GM12878 (cell line): ENCODE measurements at regions not wholly inside any gene's neighbourhood (a gene's known extent, or its start where the extent isn't known, plus 50 kb on each side); places are given as distances from the start of the nearest gene placed in this dataset.
A peak's percentile ranks its signal among the peaks of the same experiment; 100 is the strongest.

Experiments
- ATAC-seq: fragments of 200-7000 bp; cut with Tn5 transposase; 3 replicates; pipeline ENCODE4 v1.9.1; 2020; ENCODE audit warnings: mild to moderate bottlenecking, moderate library complexity
- BruUV-seq: library from RNA; stranded (reverse); fragments of 400-500 nt; replicated peaks from 2 replicates; lab custom pipeline; 2021; lab: Mats Ljungman, UMichigan
- CTCF ChIA-PET: fragments of 300-600 bp; sonication (Branson Sonifier 250); formaldehyde crosslinking; extraction: SDS; loops from one replicate; lab custom pipeline; 2021; ENCODE audit warnings: inconsistent platforms; lab: Yijun Ruan, JAX
- POLR2A ChIA-PET: fragments of 350-600 bp; formaldehyde crosslinking; extraction: SDS; loops from one replicate; lab custom pipeline; 2021; ENCODE audit warnings: inconsistent platforms; lab: Charles Lee
- RAD21 ChIA-PET: fragments of 300-600 bp; sonication (Branson Sonifier 250); formaldehyde crosslinking; loops from one replicate; lab custom pipeline; 2023; ENCODE audit warnings: antibody characterized with exemption; ENCODE audit not compliant: unreplicated experiment; lab: Charles Lee
- SMC1A ChIA-PET: fragments of 300-600 bp; sonication (Branson Sonifier 250); formaldehyde crosslinking; loops from one replicate; lab custom pipeline; 2023; ENCODE audit not compliant: unreplicated experiment, uncharacterized antibody; lab: Charles Lee
- DNase-seq: peaks from one replicate; pipeline ENCODE4 v3.0.0-alpha.2; 2011; ENCODE audit warnings: low read depth, low spot score
- FAIRE-seq: peaks from 3 replicates; lab custom pipeline; 2011; peaks lifted over from hg19 to GRCh38; lab: Jason Lieb, UNC
- H2AFZ ChIP-seq: 2 replicates; pipeline ENCODE4 v1.6.0; 2011; ENCODE audit warnings: low read depth, low read length, control low read depth; ENCODE audit not compliant: control insufficient read depth
- H3K27ac ChIP-seq: 2 replicates; pipeline ENCODE4 v1.5.1; 2011; ENCODE audit warnings: control low read depth; ENCODE audit not compliant: control insufficient read depth, insufficient read depth
- H3K27me3 ChIP-seq, 2 experiments: replicated peaks in 1 of 2; 2 replicates each; pipeline versions ENCODE4 v1.6.0 to v1.6.1; 2011; ENCODE audit warnings: low read length in 1 of 2; ENCODE audit not compliant: control insufficient read depth in 2 of 2, insufficient read depth in 2 of 2
- H3K36me3 ChIP-seq, 2 experiments: 2 replicates each; pipeline ENCODE4 v1.5.1; 2011; ENCODE audit warnings: low read length in 1 of 2; ENCODE audit not compliant: control insufficient read depth in 2 of 2, insufficient read depth in 2 of 2
- H3K4me1 ChIP-seq: 2 replicates; pipeline ENCODE4 v1.6.1; 2011; ENCODE audit warnings: mild to moderate bottlenecking, low read length, moderate library complexity, mixed read lengths; ENCODE audit not compliant: control insufficient read depth, insufficient read depth
- H3K4me2 ChIP-seq: 2 replicates; pipeline ENCODE4 v1.6.0; 2011; ENCODE audit warnings: control low read depth; ENCODE audit not compliant: control insufficient read depth, insufficient read depth
- H3K4me3 ChIP-seq: fragments of 200-600 bp; sonication (generic); 2 replicates; pipeline ENCODE4 v1.5.1; 2016
- H3K79me2 ChIP-seq: 2 replicates; pipeline ENCODE4 v1.6.0; 2011; ENCODE audit warnings: low read length; ENCODE audit not compliant: control insufficient read depth, insufficient read depth
- H3K9ac ChIP-seq: 2 replicates; pipeline ENCODE4 v1.8.0; 2011; ENCODE audit warnings: low read length, control low read depth, mixed read lengths; ENCODE audit not compliant: control insufficient read depth, insufficient read depth
- H3K9me3 ChIP-seq: replicated peaks from 3 replicates; pipeline ENCODE4 v1.5.1; 2011; ENCODE audit warnings: mild to moderate bottlenecking, low read length; ENCODE audit not compliant: control insufficient read depth, insufficient read depth
- H4K20me1 ChIP-seq: 2 replicates; pipeline ENCODE4 v1.6.0; 2011; ENCODE audit not compliant: control insufficient read depth, insufficient read depth
- BACH1 ChIP-seq: fragments of 450-650 bp; IDR thresholded peaks from 2 replicates; pipeline ENCODE4 v1.6.1; 2017; ENCODE audit warnings: mild to moderate bottlenecking, borderline replicate concordance
- CBFB ChIP-seq: IDR thresholded peaks from 2 replicates; pipeline ENCODE4 v1.6.1; 2016; ENCODE audit warnings: antibody characterized with exemption, low read depth
- EP300 ChIP-seq, 2 experiments: fragments of 150-350 bp in 1 of 2; IDR thresholded peaks; 2 replicates each; pipeline ENCODE4 v1.6.1; 2011 to 2012; ENCODE audit warnings: low read depth in 2 of 2, low read length in 2 of 2, borderline replicate concordance in 1 of 2, improper control_type of control experiment in 1 of 2, inconsistent platforms in 1 of 2; ENCODE audit not compliant: control insufficient read depth in 1 of 2
- ESRRA ChIP-seq: IDR thresholded peaks from 2 replicates; pipeline ENCODE4 v1.6.1; 2012; ENCODE audit warnings: mild to moderate bottlenecking, low read length, improper control_type of control experiment
- GATAD2B ChIP-seq: fragments of 450-650 bp; conservative IDR thresholded peaks from 2 replicates; pipeline ENCODE4 v1.6.1; 2017; ENCODE audit warnings: low read depth, mild to moderate bottlenecking, moderate library complexity
- HDAC2 ChIP-seq: fragments of 200-600 bp; sonication (generic); IDR thresholded peaks from 2 replicates; pipeline ENCODE4 v1.6.1; 2017
- IKZF1 ChIP-seq: fragments of 450-650 bp; conservative IDR thresholded peaks from 2 replicates; pipeline ENCODE4 v1.6.1; 2017; ENCODE audit warnings: antibody characterized with exemption, mild to moderate bottlenecking
- IKZF2 ChIP-seq, 2 experiments: fragments of 450-650 bp; IDR thresholded peaks; 2 replicates each; pipeline ENCODE4 v1.6.1; 2017; ENCODE audit warnings: mild to moderate bottlenecking in 2 of 2, moderate library complexity in 2 of 2
- MEF2B ChIP-seq: fragments of 450-650 bp; IDR thresholded peaks from 2 replicates; pipeline ENCODE4 v1.6.1; 2018; ENCODE audit warnings: mild to moderate bottlenecking, moderate library complexity; ENCODE audit not compliant: partially characterized antibody, poor library complexity, severe bottlenecking
- MLLT1 ChIP-seq: fragments of 450-650 bp; IDR thresholded peaks from 2 replicates; pipeline ENCODE4 v1.6.1; 2016; ENCODE audit warnings: mild to moderate bottlenecking
- NBN ChIP-seq: fragments of 450-650 bp; IDR thresholded peaks from 2 replicates; pipeline ENCODE4 v1.6.1; 2016
- NR2C2 ChIP-seq: IDR thresholded peaks from 2 replicates; pipeline ENCODE4 v1.6.1; 2011; ENCODE audit warnings: borderline replicate concordance, low read depth; ENCODE audit not compliant: control insufficient read depth, insufficient read length
- PRDM15 ChIP-seq: fragments of 450-650 bp; formaldehyde crosslinking; IDR thresholded peaks from 2 replicates; pipeline ENCODE4 v1.4.0; 2020; ENCODE audit warnings: mild to moderate bottlenecking, moderate library complexity
- RELB ChIP-seq: fragments of 450-650 bp; IDR thresholded peaks from 2 replicates; pipeline ENCODE4 v1.6.1; 2017; ENCODE audit warnings: low read depth, mild to moderate bottlenecking, moderate library complexity
- SREBF1 ChIP-seq: IDR thresholded peaks from 2 replicates; pipeline ENCODE4 v1.6.1; 2012; ENCODE audit warnings: mild to moderate bottlenecking, low read length
- TCF3 ChIP-seq: IDR thresholded peaks from 2 replicates; pipeline ENCODE4 v1.6.1; 2012; ENCODE audit warnings: low read depth, mild to moderate bottlenecking, low read length, borderline replicate concordance; ENCODE audit not compliant: insufficient read depth
- ZNF274 ChIP-seq: IDR thresholded peaks from one replicate; pipeline ENCODE4 v1.8.0; 2011; ENCODE audit not compliant: insufficient read length, insufficient read depth
- WGBS: methylation state at CpG from one replicate; pipeline ENCODE4 v1.1.6; 2016; ENCODE audit warnings: low lambda C conversion rate; ENCODE audit not compliant: insufficient replicate concordance, insufficient coverage; ENCODE audit errors: missing lambda C conversion rate; 5-methylcytosine and 5-hydroxymethylcytosine counted together
- in situ Hi-C: fragments of 300-500 bp; cut with MboI; formaldehyde crosslinking; loops from 9 replicates; pipeline ENCODE4 v1.14.3; 2018; ENCODE audit warnings: mixed read lengths
- intact Hi-C: fragments of 100-400 bp; cut with micrococcal nuclease; formaldehyde crosslinking; loops from one replicate; pipeline ENCODE4 v1.14.2; 2022; ENCODE audit not compliant: unreplicated experiment

GRCh38 chr17:68182940-68183551 is 64.8 kb upstream of the AMZ2 start:
- H3K9ac ChIP-seq: peak overlapping the region; percentile 47; the same call in 1 of the 2 replicates
- peak overlapping the region; percentile 79 for H2AFZ ChIP-seq
- ChIA-PET SMC1A (interaction anchor here (0.6 to 8.8 kb wide), 12 partner anchors 9 to 316 kb away, joined by 3 to 60 read pairs (median 4); partner anchors contain the start of gene WIPI1), RAD21 (interaction anchor here (0.8 to 7.3 kb wide), 9 partner anchors 10 to 276 kb away, joined by 3 to 49 read pairs (median 6); partner anchors contain the start of genes AMZ2 and WIPI1), POLR2A (interaction anchor here (0.7 to 4.3 kb wide), 6 partner anchors 10 to 609 kb away, joined by 3 to 32 read pairs (median 5); partner anchors contain the start of genes AMZ2 and WIPI1), CTCF (interaction anchor here (0.6 to 8.2 kb wide), 7 partner anchors 9 to 65 kb away, joined by 4 to 90 read pairs (median 5); partner anchors contain the start of gene AMZ2)
- FAIRE-seq (peak; percentile 13), ATAC-seq (peak; percentile 59), DNase-seq (no peak)
- no peaks in the 10 kb centered on the region for H3K27me3 ChIP-seq
- WGBS: 19% methylated on average over 12 of the region's 12 CpGs
- peak overlapping the region; percentile 78 for H3K27ac ChIP-seq
- in situ Hi-C loops (loop anchor here (5.0 kb wide), 1 partner anchor 274 kb away; the partner anchor contains the start of gene WIPI1), intact Hi-C loops (loop anchor here (2.0 to 5.0 kb wide), 2 partner anchors 18 to 64 kb away; partner anchors contain the start of gene AMZ2)
- no peaks in the 10 kb centered on the region for H3K36me3 ChIP-seq
- H3K4me2 ChIP-seq: peak overlapping the region; percentile 52
- no peaks in the 10 kb centered on the region; the same call in 2 of the 3 replicates for H3K9me3 ChIP-seq
- no TSS peak for BruUV-seq
- H3K4me1 ChIP-seq: peaks cover 34% of the 10 kb centered on the region
- no peaks in the 10 kb centered on the region for H4K20me1 ChIP-seq
- H3K4me3 ChIP-seq: peak overlapping the region; percentile 61
- peaks cover 10% of the 10 kb centered on the region for H3K79me2 ChIP-seq
- TF ChIP-seq HDAC2 (0 out of 2 replicates have a peak, but pooled peaks have one; percentile 13), BACH1 (peak; percentile 99), GATAD2B (no peak), EP300 (IDR thresholded peaks at IDR 0.05; ENCODE audit: borderline replicate concordance in 1 of 2, control insufficient read depth in 1 of 2, low read depth in 2 of 2, low read length in 2 of 2) (no peak), IKZF2 (IDR thresholded peaks at IDR 0.05) (peak; percentile 53 to 63; a peak in 2 of 4 replicates), ESRRA (no peak), ZNF274 (no peak), SREBF1 (no peak), CBFB (0 out of 2 replicates have a peak, but pooled peaks have one; percentile 66), IKZF1 (peak; percentile 74), PRDM15 (no peak), MEF2B (no peak), MLLT1 (peak; percentile 43), TCF3 (0 out of 2 replicates have a peak, but pooled peaks have one; percentile 56), RELB (no peak), NR2C2 (no peak), NBN (no peak)
